Neural crest cell (in vitro differentiated cells): ENCODE measurements at regions not wholly inside any gene's neighbourhood (a gene's known extent, or its start where the extent isn't known, plus 50 kb on each side); places are given as distances from the start of the nearest gene placed in this dataset.

ENCODE experiments used
- DNase-seq: peaks from one replicate; pipeline ENCODE4 v3.0.0; 2021; ENCODE audit warnings: low read depth, mixed read lengths, low spot score
- H3K27ac Mint-ChIP-seq: one replicate; pipeline ENCODE4 v1.8.0; 2021; ENCODE audit warnings: mild to moderate bottlenecking, mixed read lengths; ENCODE audit not compliant: unreplicated experiment
- H3K27me3 Mint-ChIP-seq: 2 replicates; pipeline ENCODE4 v1.8.0; 2021; ENCODE audit warnings: low read depth, mild to moderate bottlenecking, mixed read lengths
- H3K36me3 Mint-ChIP-seq: 2 replicates; pipeline ENCODE4 v1.8.0; 2021; ENCODE audit warnings: low read depth, mild to moderate bottlenecking, mixed read lengths
- H3K4me1 Mint-ChIP-seq: 2 replicates; pipeline ENCODE4 v1.8.0; 2021; ENCODE audit warnings: mixed read lengths
- H3K4me3 Mint-ChIP-seq: one replicate; pipeline ENCODE4 v1.8.0; 2021; ENCODE audit warnings: mild to moderate bottlenecking, mixed read lengths
- H3K9me3 Mint-ChIP-seq: 2 replicates; pipeline ENCODE4 v1.8.0; 2021; ENCODE audit warnings: mixed read lengths
- TF ChIP-seq, protein P1 (sequence below): fragments of 200-600 bp; sonication (generic); conservative IDR thresholded peaks from 2 replicates; pipeline ENCODE4 v1.5.0; 2021; ENCODE audit warnings: antibody characterized with exemption, mild to moderate bottlenecking

GRCh38 chr7:18117482-18117881, 89.8 kb upstream of the PRPS1L1 start:
- Mint-ChIP-seq H3K36me3 (no peaks in the 10 kb centered on the region), H3K27ac (no peak overlapping the region), H3K27me3 (no peaks in the 10 kb centered on the region), H3K4me1 (peaks cover 11% of the 10 kb centered on the region), H3K9me3 (no peaks in the 10 kb centered on the region), H3K4me3 (no peak overlapping the region)
- TF ChIP-seq, protein P1, sequence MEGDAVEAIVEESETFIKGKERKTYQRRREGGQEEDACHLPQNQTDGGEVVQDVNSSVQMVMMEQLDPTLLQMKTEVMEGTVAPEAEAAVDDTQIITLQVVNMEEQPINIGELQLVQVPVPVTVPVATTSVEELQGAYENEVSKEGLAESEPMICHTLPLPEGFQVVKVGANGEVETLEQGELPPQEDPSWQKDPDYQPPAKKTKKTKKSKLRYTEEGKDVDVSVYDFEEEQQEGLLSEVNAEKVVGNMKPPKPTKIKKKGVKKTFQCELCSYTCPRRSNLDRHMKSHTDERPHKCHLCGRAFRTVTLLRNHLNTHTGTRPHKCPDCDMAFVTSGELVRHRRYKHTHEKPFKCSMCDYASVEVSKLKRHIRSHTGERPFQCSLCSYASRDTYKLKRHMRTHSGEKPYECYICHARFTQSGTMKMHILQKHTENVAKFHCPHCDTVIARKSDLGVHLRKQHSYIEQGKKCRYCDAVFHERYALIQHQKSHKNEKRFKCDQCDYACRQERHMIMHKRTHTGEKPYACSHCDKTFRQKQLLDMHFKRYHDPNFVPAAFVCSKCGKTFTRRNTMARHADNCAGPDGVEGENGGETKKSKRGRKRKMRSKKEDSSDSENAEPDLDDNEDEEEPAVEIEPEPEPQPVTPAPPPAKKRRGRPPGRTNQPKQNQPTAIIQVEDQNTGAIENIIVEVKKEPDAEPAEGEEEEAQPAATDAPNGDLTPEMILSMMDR = no peak
- no peak for DNase-seq

DNA sequence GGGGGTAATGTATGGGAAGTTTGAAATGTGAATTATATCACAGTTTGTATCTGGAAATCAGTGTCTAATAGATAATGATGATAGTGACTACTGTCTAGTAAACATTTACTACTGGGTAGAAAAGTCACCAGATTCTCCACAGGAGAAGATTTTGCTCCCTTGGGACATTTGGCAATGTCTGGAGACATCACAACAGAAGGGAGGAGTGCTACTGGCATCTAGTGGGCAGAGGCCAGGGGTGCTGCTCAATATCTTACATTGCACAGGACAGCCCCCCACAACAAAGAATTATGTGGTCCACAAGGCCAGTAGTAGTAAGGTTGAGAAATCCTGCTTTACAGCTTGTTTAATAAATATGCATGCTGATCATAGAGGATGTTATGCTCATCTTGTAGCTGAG, 92.3 kb upstream of the PRPS1L1 start:
- no peak for DNase-seq
- H3K9me3 Mint-ChIP-seq = no peaks in the 10 kb centered on the region

DNA sequence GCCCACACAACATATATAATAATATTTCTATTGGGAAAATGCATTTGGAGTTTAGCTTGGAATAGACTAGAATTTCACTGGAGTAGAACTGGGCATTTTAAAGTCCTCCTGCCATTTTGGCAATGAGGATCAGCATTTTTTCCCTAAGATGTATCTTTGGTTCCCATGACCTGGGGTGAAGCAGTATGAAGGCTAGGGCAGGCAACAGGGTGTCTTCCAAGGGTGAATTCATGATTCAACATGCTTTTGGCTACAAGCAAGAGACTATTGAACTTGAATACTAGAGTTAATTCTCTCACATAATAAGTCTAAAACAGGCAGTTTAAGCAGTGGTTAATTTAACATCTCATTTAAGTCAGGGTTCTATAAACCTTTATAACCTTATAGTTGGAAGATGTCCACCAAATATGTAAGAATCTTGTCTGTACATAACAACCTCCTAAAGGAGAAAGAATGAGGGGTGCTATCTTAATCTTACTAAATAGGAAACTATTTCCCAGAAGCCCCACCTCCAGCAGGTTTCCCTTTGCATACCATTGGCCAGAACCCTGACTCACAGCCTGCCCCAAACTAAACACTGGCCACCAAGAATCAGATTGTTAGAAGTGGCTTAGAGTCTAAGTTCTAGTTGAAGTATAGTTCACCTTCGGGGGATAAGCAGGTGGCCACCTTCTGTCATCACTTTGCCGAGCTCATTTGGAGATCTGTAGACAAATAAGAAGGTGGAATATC, 96.0 kb upstream of the PRPS1L1 start:
- Mint-ChIP-seq H3K4me3 (no peak overlapping the region), H3K36me3 (no peaks in the 10 kb centered on the region), H3K4me1 (peaks cover 19% of the 10 kb centered on the region), H3K27ac (no peak overlapping the region), H3K27me3 (no peaks in the 10 kb centered on the region), H3K9me3 (no peaks in the 10 kb centered on the region)
- no peak for DNase-seq
- TF ChIP-seq, protein P1 = no peak

More for the DNA sequence above, 92.3 kb upstream of the PRPS1L1 start:
- H3K27ac Mint-ChIP-seq = no peak overlapping the region
- H3K27me3 Mint-ChIP-seq = no peaks in the 10 kb centered on the region
- no peaks in the 10 kb centered on the region for H3K36me3 Mint-ChIP-seq
- TF ChIP-seq, protein P1 = peak; percentile 30
- peaks cover 11% of the 10 kb centered on the region for H3K4me1 Mint-ChIP-seq
- H3K4me3 Mint-ChIP-seq = no peak overlapping the region

DNA sequence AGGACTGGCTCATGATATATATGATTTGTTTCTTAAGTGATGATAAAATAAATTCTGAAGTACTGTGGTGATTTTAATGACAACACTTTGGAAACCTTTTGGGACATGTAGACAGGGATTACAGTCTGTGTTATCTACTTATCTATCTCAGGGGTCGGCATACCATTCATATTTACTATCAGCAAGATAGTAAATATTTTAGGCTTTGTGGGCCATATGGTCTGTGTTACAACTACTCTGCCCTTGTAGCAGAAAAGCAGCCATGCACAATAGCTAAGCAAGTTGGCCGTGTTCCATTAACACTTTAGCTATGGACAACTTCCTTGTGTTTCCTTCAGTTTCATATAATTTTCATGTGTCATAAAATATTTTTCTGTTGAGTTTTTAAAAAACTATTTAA, 97.8 kb upstream of the PRPS1L1 start:
- H3K9me3 Mint-ChIP-seq = no peaks in the 10 kb centered on the region
- DNase-seq = no peak
- peaks cover 15% of the 10 kb centered on the region for H3K4me1 Mint-ChIP-seq
- H3K27me3 Mint-ChIP-seq = no peaks in the 10 kb centered on the region
- no peaks in the 10 kb centered on the region for H3K36me3 Mint-ChIP-seq
- no peak overlapping the region for H3K27ac Mint-ChIP-seq
- H3K4me3 Mint-ChIP-seq = no peak overlapping the region
- TF ChIP-seq, protein P1 = no peak

GRCh38 chr7:18126281-18126680, 98.6 kb upstream of the PRPS1L1 start:
- TF ChIP-seq, protein P1 = no peak
- no peak overlapping the region for H3K4me3 Mint-ChIP-seq
- peaks cover 10% of the 10 kb centered on the region for H3K4me1 Mint-ChIP-seq
- H3K36me3 Mint-ChIP-seq = no peaks in the 10 kb centered on the region
- DNase-seq = no peak
- H3K27me3 Mint-ChIP-seq = no peaks in the 10 kb centered on the region
- H3K27ac Mint-ChIP-seq = no peak overlapping the region
- H3K9me3 Mint-ChIP-seq = no peaks in the 10 kb centered on the region
